ENCODE measurements at regions not wholly inside any gene's neighbourhood (a gene's known extent, or its start where the extent isn't known, plus 50 kb on each side); places are given as distances from the start of the nearest gene placed in this dataset.
"Not testable (repeated sequence)": the region's sequence is repeated elsewhere in the genome, so short reads cannot be mapped to it uniquely, and the experiment has no call there.

DNA sequence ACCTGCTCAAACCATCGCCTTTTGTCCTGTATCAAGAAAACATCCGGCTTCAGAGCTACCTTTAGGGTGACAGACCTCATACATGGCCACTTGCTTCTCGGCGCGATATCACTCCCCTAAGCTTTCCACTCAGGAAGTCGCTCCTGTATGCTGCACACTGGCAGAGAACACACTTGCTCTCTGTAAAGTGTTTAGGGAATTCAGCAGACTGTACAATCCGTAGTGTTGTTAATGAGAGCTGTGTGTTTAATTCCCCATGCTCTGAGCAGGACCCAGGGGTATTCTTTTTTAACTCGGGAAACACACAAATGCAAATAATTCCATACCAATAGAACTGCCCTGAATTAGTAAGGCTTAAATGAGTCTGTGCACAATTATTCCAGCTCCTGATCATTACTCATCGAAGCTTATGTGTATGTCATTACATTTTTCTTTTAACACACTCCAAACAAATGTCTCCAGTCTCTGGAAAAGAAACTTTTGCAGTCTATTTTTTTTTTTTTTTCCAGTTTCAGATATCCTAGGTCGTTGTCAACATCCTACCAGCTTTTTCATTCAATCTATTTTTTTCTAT is 338.7 kb upstream of the ARID1B start:
- no peak for DNase-seq

- DNase-seq = no peak
Measured at GRCh38 chr6:156437121-156437879, 339.9 kb upstream of the ARID1B start.

GRCh38 chr6:156434795-156435190 is 342.4 kb upstream of the ARID1B start:
- no peak for DNase-seq

- no peak for DNase-seq
Measured at GRCh38 chr6:156434049-156434794, 343.0 kb upstream of the ARID1B start.

DNA sequence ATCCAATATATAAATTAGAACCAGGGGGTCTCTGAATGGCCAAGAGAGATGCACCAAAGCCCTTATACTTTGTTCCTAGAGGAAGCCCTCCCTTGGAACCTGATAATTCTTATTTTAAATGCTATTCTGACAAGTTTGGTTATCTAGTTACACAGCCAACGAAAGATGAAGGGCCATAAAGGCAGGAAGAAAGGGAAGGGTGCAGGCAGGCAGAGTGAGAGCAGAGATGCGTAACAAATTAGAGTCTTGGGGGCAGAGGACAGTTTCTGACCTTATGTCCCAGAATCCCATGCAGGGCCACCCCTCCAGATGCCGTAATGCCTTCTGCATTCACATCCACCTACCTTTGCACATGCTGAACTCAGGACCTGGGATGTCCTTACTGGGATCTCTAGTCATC is 344.6 kb upstream of the ARID1B start:
- DNase-seq = no peak

- DNase-seq = no peak
Measured at GRCh38 chr6:156430386-156430785, 346.8 kb upstream of the ARID1B start.

- DNase-seq = no peak
Measured at GRCh38 chr6:156427345-156427744, 349.8 kb upstream of the ARID1B start.

- DNase-seq = no peak
Measured at GRCh38 chr6:156425359-156426020, 351.7 kb upstream of the ARID1B start.

DNA sequence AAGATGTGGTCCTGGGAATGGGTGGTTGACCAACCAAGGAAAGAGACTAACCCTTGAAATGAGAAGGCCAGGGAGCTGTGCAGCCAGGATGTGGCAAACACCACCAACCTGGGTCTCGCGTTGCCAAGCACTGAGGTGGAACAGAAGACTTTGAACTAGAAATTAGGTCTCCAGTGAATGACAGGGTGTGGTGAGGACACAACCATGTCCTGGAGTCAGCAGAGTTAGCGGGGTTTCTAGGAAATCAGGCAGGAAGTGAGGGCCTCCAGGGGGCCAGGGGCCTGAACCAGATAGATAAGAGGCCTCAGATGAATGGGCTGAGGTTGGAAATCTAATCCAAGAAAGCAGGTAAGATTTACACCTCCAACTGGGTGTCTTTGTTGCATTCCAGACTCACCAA is 353.3 kb upstream of the ARID1B start:
- DNase-seq = no peak

DNA sequence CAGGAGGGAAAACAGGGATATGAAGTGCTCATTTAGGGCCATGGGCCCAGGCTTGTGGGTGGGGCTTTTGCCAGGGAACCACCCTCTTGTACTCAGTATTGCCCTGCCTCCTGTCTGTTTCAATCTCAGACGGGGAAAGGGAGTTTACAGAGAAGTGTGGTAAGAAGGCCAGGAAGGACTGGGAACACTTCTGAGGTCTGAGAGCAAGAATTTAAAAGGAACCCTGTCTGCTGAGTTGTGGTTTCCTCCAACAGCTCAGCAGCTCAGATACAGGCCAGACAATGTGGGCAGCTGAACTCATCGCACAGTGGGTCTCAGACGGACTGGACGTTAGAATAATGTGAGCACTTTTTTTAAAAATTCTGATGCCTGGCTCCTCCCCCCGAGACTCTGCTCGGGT is 354.1 kb upstream of the ARID1B start:
- no peak for DNase-seq

- DNase-seq = no peak
Measured at GRCh38 chr6:156421933-156422332, 355.2 kb upstream of the ARID1B start.

- DNase-seq = not testable (repeated sequence)
Measured at GRCh38 chr6:156421301-156421700, 355.9 kb upstream of the ARID1B start.

- DNase-seq = no peak
Measured at GRCh38 chr6:156420172-156420993, 356.8 kb upstream of the ARID1B start.

- DNase-seq = no peak
Measured at GRCh38 chr6:156419594-156419993, 357.6 kb upstream of the ARID1B start.

DNA sequence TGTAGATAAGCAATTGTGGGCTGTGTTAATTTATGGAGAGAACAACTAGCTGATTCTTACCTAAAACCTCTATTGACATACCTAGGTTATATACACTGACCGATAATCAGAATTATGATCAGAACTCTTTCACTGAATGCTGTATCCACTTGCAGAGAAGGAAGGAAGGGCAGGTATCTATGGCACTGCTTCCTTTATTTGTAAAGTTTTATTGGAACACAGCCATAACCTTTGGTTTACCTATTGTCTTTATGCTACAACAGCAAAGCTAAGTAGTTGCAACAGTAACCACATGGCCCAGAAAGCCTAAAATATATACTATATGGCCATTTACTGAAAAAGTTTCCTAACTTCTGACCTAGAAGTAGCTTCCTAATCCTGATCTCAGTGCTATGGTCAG is 358.9 kb upstream of the ARID1B start:
- no peak for DNase-seq

DNA sequence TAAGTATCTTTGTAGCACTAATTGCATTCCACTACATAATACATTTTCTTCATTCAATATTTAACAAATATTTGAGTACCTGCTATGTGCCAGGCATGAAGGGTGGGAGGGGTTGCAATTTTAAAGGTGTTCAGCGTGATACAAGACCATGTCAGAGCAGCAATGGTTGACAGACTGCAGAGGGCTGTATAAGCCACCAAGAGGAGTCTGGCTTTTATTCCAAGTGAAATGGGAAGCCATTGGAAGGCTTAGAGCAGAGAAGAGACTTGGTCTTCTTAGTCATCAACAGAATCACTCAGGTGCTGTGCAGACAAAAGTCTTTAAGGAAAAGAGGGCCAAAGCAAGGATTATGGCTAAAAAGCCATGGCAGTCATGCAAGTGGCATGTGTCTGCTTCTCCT is 360.8 kb upstream of the ARID1B start:
- DNase-seq = no peak

GRCh38 chr6:156413154-156413553 is 364.0 kb upstream of the ARID1B start:
- DNase-seq = no peak

DNA sequence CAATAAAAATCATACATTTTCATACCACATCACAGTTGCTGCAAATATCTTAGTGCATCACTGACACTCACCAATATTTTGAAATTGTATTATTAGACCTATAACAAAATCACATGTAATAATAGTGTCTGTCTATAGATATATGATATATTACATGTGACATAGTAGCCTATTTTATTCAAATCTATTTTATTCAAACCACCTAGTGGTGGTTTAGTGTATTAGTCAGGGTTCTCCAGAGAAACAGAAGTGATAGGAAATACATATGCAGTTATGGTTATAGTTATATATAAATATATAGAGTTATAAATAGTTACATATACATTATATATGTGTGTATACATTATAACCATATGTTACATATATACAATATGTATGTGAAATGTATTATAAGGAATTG is 366.5 kb upstream of the ARID1B start:
- no peak for DNase-seq

DNA sequence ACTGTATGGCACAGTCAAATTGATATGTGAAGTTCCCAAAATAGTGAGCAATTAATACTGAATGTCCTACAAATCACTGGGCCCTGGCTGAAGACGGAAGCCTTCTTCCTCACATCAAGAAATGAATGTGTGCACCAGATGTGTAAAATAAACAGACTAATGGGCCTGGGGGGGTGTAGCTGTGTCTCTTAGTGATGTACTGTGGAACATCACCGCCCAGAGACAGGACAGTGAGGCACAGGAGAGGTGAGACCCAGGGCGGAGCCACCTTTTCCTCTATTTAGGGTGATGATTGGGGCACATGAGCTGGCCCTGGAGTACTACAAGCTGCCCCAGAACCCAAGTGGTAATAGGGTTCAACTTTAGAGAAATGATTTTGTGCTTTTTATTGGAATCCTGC is 368.5 kb upstream of the ARID1B start:
- DNase-seq = no peak

- DNase-seq = no peak
Measured at GRCh38 chr6:156407334-156407733, 369.8 kb upstream of the ARID1B start.

DNA sequence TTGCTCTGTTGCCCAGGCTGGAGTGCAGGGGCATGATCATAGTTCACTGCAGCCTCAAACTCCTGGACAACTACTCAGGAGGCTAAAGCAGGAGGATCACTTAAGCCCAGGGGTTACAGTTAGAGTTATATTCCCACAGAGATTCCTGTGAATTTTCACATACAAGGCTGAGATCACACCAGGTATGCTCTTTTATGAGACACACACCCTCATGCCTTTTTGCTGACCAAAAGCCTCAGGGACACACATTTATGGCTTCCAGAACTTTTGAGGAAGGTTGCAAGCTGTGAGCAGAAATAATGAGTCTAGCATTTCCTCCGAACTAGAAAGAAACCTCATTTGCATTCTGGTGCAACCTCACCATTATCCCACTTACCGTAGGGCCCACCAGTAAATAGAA is 370.5 kb upstream of the ARID1B start:
- no peak for DNase-seq

DNA sequence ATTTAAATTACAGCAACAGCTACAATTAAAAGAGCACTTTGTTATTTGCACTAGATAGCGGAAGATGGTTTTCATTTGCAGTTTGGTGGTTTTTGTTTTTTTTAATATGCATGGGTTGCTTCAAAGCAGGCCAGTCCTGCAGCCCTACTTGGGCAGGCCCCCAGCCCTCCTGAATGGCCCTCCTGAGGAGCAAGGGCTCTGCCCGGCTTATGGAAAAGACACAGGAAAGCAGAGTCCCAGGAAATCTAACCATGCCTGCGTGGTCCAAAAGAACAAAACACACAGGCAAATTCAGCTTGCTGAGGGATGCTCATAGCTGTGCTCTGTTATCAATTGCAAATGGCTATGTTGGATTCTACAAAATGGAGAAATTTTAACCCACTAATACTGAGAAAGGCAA is 371.1 kb upstream of the ARID1B start:
- DNase-seq = no peak

GRCh38 chr6:156402628-156403027 is 374.6 kb upstream of the ARID1B start:
- no peak for DNase-seq

Data from HCEC 1CT (cell line).